ENCODE measurements at regions not wholly inside any gene's neighbourhood (a gene's known extent, or its start where the extent isn't known, plus 50 kb on each side); places are given as distances from the start of the nearest gene placed in this dataset.

GRCh38 chr3:63151897-63152296 lies 126.2 kb upstream of the SYNPR start:
- no peak overlapping the region for H3K27ac ChIP-seq
- TF ChIP-seq CTCF (conservative IDR thresholded peaks at IDR 0.05), result no peak
- TF ChIP-seq ZFX (IDR thresholded peaks at IDR 0.05), result no peak

- TF ChIP-seq CTCF (conservative IDR thresholded peaks at IDR 0.05), result no peak
- TF ChIP-seq ZFX (IDR thresholded peaks at IDR 0.05), result no peak
- no peak overlapping the region for H3K27ac ChIP-seq
Observed at GRCh38 chr3:63159764-63160163, 118.3 kb upstream of the SYNPR start.

GRCh38 chr3:63167113-63167512 lies 111.0 kb upstream of the SYNPR start:
- TF ChIP-seq ZFX (IDR thresholded peaks at IDR 0.05) (no peak), CTCF (conservative IDR thresholded peaks at IDR 0.05) (no peak)
- H3K27ac ChIP-seq, result no peak overlapping the region

- TF ChIP-seq CTCF (conservative IDR thresholded peaks at IDR 0.05) (no peak), ZFX (IDR thresholded peaks at IDR 0.05) (no peak)
- H3K27ac ChIP-seq, result no peak overlapping the region
Observed at GRCh38 chr3:63168179-63168578, 109.9 kb upstream of the SYNPR start.

- TF ChIP-seq ZFX (IDR thresholded peaks at IDR 0.05) (no peak), CTCF (conservative IDR thresholded peaks at IDR 0.05) (no peak)
- no peak overlapping the region for H3K27ac ChIP-seq
Observed at GRCh38 chr3:63179862-63180522, 98.1 kb upstream of the SYNPR start.

- TF ChIP-seq CTCF (conservative IDR thresholded peaks at IDR 0.05) (no peak), ZFX (IDR thresholded peaks at IDR 0.05) (no peak)
Observed at GRCh38 chr3:63192248-63192647, 85.9 kb upstream of the SYNPR start.

GRCh38 chr3:63193647-63194046 lies 84.5 kb upstream of the SYNPR start:
- no peak overlapping the region for H3K27ac ChIP-seq
- no peak for TF ChIP-seq ZFX (IDR thresholded peaks at IDR 0.05)
- TF ChIP-seq CTCF (conservative IDR thresholded peaks at IDR 0.05), result peak; percentile 62

More at GRCh38 chr3:63192248-63192647, 85.9 kb upstream of the SYNPR start:
- H3K27ac ChIP-seq, result no peak overlapping the region
